ENCODE measurements at regions not wholly inside any gene's neighbourhood (a gene's known extent, or its start where the extent isn't known, plus 50 kb on each side); places are given as distances from the start of the nearest gene placed in this dataset.

- no peak for TF ChIP-seq CTCF (IDR thresholded peaks at IDR 0.05)
- TF ChIP-seq POLR2AphosphoS5 (IDR thresholded peaks at IDR 0.05; ENCODE audit: insufficient read depth in 1 of 2, low read depth in 1 of 2), result no peak
Measured at GRCh38 chr20:12074111-12074655, 156.5 kb downstream of the BTBD3 start.

Measured in vagina (tissue), 2 donors.